WTC11 (cell line): ENCODE measurements at regions not wholly inside any gene's neighbourhood (a gene's known extent, or its start where the extent isn't known, plus 50 kb on each side); places are given as distances from the start of the nearest gene placed in this dataset.
A peak's percentile ranks its signal among the peaks of the same experiment; 100 is the strongest.

ENCODE experiments used
- ATAC-seq: fragments of 200-7000 bp; cut with Tn5 transposase; 2 replicates; pipeline ENCODE4 v1.10.0; 2021; ENCODE audit warnings: mild to moderate bottlenecking, moderate library complexity
- CTCF ChIA-PET: fragments of 300-600 bp; sonication (Branson Sonifier 250); formaldehyde crosslinking; loops from one replicate; lab custom pipeline; 2021; ENCODE audit warnings: antibody characterized with exemption; lab: Charles Lee
- POLR2A ChIA-PET: fragments of 350-600 bp; sonication (Branson Sonifier 250); formaldehyde crosslinking; loops from one replicate; lab custom pipeline; 2021; ENCODE audit warnings: antibody characterized with exemption; lab: Charles Lee
- DNase-seq: peaks from one replicate; pipeline ENCODE4 v3.0.0; 2021; ENCODE audit warnings: low spot score
- H3K27ac Mint-ChIP-seq: 2 replicates; pipeline ENCODE4 v1.8.0; 2021; ENCODE audit warnings: mixed read lengths
- H3K27me3 Mint-ChIP-seq: 2 replicates; pipeline ENCODE4 v1.8.0; 2021; ENCODE audit warnings: low read depth, mild to moderate bottlenecking, moderate library complexity, mixed read lengths
- H3K36me3 Mint-ChIP-seq: 2 replicates; pipeline ENCODE4 v1.8.0; 2021; ENCODE audit warnings: mixed read lengths
- H3K4me1 Mint-ChIP-seq: 2 replicates; pipeline ENCODE4 v1.8.0; 2022; ENCODE audit warnings: mixed read lengths
- H3K4me3 Mint-ChIP-seq: 2 replicates; pipeline ENCODE4 v1.8.0; 2021; ENCODE audit warnings: mild to moderate bottlenecking, moderate library complexity, mixed read lengths
- H3K9me3 Mint-ChIP-seq: 2 replicates; pipeline ENCODE4 v1.8.0; 2021; ENCODE audit warnings: mixed read lengths
- ATF1 ChIP-seq: sonication (generic); formaldehyde crosslinking; IDR thresholded peaks from 2 replicates; pipeline ENCODE4 v1.8.1; 2023; ENCODE audit warnings: mild to moderate bottlenecking, moderate library complexity, missing genetic modification reagents
- FOXP1 ChIP-seq: sonication (generic); formaldehyde crosslinking; IDR thresholded peaks from 2 replicates; pipeline ENCODE4 v1.8.0; 2022; ENCODE audit warnings: missing genetic modification reagents, mild to moderate bottlenecking, moderate library complexity, borderline replicate concordance
- GTF2I ChIP-seq: fragments of 250-450 bp; sonication (Bioruptor Pico); conservative IDR thresholded peaks from 2 replicates; pipeline ENCODE4 v1.4.0; 2021; ENCODE audit warnings: mild to moderate bottlenecking
- HMGXB4 ChIP-seq: sonication (generic); formaldehyde crosslinking; IDR thresholded peaks from 2 replicates; pipeline ENCODE4 v1.8.1; 2023; ENCODE audit warnings: mild to moderate bottlenecking, moderate library complexity, missing genetic modification reagents
- IRF2 ChIP-seq: sonication (generic); formaldehyde crosslinking; IDR thresholded peaks from 2 replicates; pipeline ENCODE4 v1.8.0; 2022; ENCODE audit warnings: low read depth, missing genetic modification reagents, borderline replicate concordance
- MLX ChIP-seq: sonication (generic); formaldehyde crosslinking; IDR thresholded peaks from 2 replicates; pipeline ENCODE4 v1.8.1; 2023; ENCODE audit warnings: mild to moderate bottlenecking, missing genetic modification reagents, moderate library complexity
- NR2C2 ChIP-seq: sonication (generic); formaldehyde crosslinking; IDR thresholded peaks from 2 replicates; pipeline ENCODE4 v1.8.0; 2022; ENCODE audit warnings: mild to moderate bottlenecking, missing genetic modification reagents
- RORB ChIP-seq: fragments of 250-450 bp; sonication (Bioruptor Pico); IDR thresholded peaks from 2 replicates; pipeline ENCODE4 v1.9.0; 2021; ENCODE audit warnings: mild to moderate bottlenecking
- SP1 ChIP-seq: sonication (generic); formaldehyde crosslinking; conservative IDR thresholded peaks from 2 replicates; pipeline ENCODE4 v1.8.1; 2022; ENCODE audit warnings: missing genetic modification reagents
- TEAD1 ChIP-seq: sonication (generic); formaldehyde crosslinking; IDR thresholded peaks from 2 replicates; pipeline ENCODE4 v1.8.0; 2022; ENCODE audit warnings: mild to moderate bottlenecking, missing genetic modification reagents
- TP53 ChIP-seq: sonication (generic); formaldehyde crosslinking; IDR thresholded peaks from 2 replicates; pipeline ENCODE4 v1.8.1; 2023; ENCODE audit warnings: mild to moderate bottlenecking, missing genetic modification reagents
- USF2 ChIP-seq: sonication (generic); formaldehyde crosslinking; IDR thresholded peaks from 2 replicates; pipeline ENCODE4 v1.8.1; 2023; ENCODE audit warnings: mild to moderate bottlenecking, missing genetic modification reagents, moderate library complexity
- ZNF121 ChIP-seq: sonication (generic); formaldehyde crosslinking; IDR thresholded peaks from 2 replicates; pipeline ENCODE4 v1.8.0; 2023; ENCODE audit warnings: missing genetic modification reagents
- ZNF423 ChIP-seq: fragments of 250-450 bp; sonication (Bioruptor Pico); IDR thresholded peaks from 2 replicates; pipeline ENCODE4 v2.1.2; 2022; ENCODE audit warnings: mild to moderate bottlenecking, moderate library complexity
- ZNF671 ChIP-seq: fragments of 250-450 bp; sonication (Bioruptor Pico); IDR thresholded peaks from 2 replicates; pipeline ENCODE4 v1.8.0; 2021; ENCODE audit warnings: mild to moderate bottlenecking
- TF ChIP-seq, protein P1 (sequence below): sonication (generic); formaldehyde crosslinking; conservative IDR thresholded peaks from 2 replicates; pipeline ENCODE4 v1.8.1; 2023; ENCODE audit warnings: mild to moderate bottlenecking, low read depth, missing genetic modification reagents, moderate library complexity
- TF ChIP-seq, protein P2 (sequence below): sonication (generic); formaldehyde crosslinking; IDR thresholded peaks from 2 replicates; pipeline ENCODE4 v1.8.0; 2023; ENCODE audit warnings: mild to moderate bottlenecking, missing genetic modification reagents
- TF ChIP-seq, protein P3 (sequence below): fragments of 250-450 bp; sonication (Bioruptor Pico); conservative IDR thresholded peaks from 2 replicates; pipeline ENCODE4 v1.9.0; 2021; ENCODE audit warnings: mild to moderate bottlenecking
- TF ChIP-seq, protein P4 (sequence below): sonication (generic); formaldehyde crosslinking; IDR thresholded peaks from 2 replicates; pipeline ENCODE4 v1.8.0; 2022; ENCODE audit warnings: mild to moderate bottlenecking, missing genetic modification reagents
- TF ChIP-seq, protein P5 (sequence below): fragments of 250-450 bp; sonication (Bioruptor Pico); IDR thresholded peaks from 2 replicates; pipeline ENCODE4 v1.8.0; 2021; ENCODE audit warnings: mild to moderate bottlenecking

DNA sequence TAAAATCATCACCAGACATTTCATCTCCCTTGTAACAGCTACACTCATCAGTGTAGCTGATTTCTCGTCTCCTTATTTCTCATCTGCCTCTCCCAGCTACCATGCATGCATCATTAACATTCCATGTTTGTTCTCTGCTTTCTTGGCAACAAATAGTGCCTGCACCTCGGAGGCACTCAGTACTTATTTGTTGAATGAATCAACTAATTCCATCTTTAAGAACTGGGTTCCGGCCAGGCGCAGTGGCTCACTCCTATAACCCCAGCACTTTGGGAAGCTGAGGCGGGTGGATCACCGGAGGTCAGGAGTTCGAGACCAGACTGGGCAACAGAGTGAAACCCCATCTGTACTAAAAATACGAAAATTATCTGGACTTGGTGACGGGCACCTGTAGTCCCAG is 63.9 kb upstream of the GTF3A start:
- H3K4me3 Mint-ChIP-seq = 0 out of 2 replicates have a peak overlapping the region, but pooled peaks have one; percentile 3
- ATAC-seq (no peak), DNase-seq (no peak)
- H3K27ac Mint-ChIP-seq = peak overlapping the region; percentile 2
- ChIA-PET CTCF (interaction anchor here (0.6 to 5.5 kb wide), 11 partner anchors 12 to 413 kb away, joined by 3 to 91 read pairs (median 19); partner anchors contain the start of gene RASL11A), POLR2A (interaction anchor here (0.5 kb wide), 1 partner anchor 72 kb away, joined by 3 read pairs; no protein-coding TSS in a partner anchor)
- H3K27me3 Mint-ChIP-seq = no peaks in the 10 kb centered on the region; the same call in none of the 2 replicates
- H3K9me3 Mint-ChIP-seq = no peaks in the 10 kb centered on the region
- H3K36me3 Mint-ChIP-seq = no peaks in the 10 kb centered on the region
- peaks cover 37% of the 10 kb centered on the region for H3K4me1 Mint-ChIP-seq
- TF ChIP-seq, protein P1, sequence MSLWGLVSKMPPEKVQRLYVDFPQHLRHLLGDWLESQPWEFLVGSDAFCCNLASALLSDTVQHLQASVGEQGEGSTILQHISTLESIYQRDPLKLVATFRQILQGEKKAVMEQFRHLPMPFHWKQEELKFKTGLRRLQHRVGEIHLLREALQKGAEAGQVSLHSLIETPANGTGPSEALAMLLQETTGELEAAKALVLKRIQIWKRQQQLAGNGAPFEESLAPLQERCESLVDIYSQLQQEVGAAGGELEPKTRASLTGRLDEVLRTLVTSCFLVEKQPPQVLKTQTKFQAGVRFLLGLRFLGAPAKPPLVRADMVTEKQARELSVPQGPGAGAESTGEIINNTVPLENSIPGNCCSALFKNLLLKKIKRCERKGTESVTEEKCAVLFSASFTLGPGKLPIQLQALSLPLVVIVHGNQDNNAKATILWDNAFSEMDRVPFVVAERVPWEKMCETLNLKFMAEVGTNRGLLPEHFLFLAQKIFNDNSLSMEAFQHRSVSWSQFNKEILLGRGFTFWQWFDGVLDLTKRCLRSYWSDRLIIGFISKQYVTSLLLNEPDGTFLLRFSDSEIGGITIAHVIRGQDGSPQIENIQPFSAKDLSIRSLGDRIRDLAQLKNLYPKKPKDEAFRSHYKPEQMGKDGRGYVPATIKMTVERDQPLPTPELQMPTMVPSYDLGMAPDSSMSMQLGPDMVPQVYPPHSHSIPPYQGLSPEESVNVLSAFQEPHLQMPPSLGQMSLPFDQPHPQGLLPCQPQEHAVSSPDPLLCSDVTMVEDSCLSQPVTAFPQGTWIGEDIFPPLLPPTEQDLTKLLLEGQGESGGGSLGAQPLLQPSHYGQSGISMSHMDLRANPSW (CRISPR knock-in tag) = no peak
- TF ChIP-seq, protein P2, sequence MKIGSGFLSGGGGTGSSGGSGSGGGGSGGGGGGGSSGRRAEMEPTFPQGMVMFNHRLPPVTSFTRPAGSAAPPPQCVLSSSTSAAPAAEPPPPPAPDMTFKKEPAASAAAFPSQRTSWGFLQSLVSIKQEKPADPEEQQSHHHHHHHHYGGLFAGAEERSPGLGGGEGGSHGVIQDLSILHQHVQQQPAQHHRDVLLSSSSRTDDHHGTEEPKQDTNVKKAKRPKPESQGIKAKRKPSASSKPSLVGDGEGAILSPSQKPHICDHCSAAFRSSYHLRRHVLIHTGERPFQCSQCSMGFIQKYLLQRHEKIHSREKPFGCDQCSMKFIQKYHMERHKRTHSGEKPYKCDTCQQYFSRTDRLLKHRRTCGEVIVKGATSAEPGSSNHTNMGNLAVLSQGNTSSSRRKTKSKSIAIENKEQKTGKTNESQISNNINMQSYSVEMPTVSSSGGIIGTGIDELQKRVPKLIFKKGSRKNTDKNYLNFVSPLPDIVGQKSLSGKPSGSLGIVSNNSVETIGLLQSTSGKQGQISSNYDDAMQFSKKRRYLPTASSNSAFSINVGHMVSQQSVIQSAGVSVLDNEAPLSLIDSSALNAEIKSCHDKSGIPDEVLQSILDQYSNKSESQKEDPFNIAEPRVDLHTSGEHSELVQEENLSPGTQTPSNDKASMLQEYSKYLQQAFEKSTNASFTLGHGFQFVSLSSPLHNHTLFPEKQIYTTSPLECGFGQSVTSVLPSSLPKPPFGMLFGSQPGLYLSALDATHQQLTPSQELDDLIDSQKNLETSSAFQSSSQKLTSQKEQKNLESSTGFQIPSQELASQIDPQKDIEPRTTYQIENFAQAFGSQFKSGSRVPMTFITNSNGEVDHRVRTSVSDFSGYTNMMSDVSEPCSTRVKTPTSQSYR (CRISPR knock-in tag) = no peak
- TF ChIP-seq NR2C2 (no peak), TP53 (CRISPR knock-in tag) (no peak)
- TF ChIP-seq, protein P3, sequence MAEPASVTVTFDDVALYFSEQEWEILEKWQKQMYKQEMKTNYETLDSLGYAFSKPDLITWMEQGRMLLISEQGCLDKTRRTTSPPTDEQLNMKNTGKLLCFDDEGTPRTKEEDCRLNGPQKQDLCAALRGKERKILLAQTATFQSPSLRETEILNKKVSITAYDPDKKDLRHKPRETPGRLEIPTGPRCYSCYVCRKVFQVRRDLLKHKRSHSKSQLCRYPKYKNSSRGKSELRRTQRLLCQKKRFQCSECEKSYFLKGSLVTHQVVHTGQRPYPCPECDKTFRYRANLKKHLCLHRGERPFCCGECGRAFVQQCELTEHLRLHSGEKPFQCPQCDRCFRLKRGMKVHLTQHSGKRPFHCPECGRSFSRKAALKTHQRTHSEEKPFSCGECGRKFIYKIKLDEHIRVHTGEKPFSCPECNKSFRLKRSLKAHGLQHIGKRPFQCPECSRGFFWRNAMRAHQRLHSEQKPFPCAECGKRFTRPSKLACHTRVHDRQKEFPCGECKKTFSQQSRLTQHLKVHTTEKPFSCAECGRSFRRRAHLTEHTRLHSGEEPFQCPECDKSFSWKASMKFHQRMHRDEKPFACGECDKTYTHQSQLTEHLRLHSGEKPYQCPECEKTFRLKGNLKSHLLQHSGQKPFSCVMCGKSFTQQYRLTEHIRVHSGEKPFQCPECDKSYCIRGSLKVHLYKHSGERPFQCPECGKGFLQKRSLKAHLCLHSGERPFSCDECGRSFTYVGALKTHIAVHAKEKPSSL (CRISPR knock-in tag) = no peak

DNA sequence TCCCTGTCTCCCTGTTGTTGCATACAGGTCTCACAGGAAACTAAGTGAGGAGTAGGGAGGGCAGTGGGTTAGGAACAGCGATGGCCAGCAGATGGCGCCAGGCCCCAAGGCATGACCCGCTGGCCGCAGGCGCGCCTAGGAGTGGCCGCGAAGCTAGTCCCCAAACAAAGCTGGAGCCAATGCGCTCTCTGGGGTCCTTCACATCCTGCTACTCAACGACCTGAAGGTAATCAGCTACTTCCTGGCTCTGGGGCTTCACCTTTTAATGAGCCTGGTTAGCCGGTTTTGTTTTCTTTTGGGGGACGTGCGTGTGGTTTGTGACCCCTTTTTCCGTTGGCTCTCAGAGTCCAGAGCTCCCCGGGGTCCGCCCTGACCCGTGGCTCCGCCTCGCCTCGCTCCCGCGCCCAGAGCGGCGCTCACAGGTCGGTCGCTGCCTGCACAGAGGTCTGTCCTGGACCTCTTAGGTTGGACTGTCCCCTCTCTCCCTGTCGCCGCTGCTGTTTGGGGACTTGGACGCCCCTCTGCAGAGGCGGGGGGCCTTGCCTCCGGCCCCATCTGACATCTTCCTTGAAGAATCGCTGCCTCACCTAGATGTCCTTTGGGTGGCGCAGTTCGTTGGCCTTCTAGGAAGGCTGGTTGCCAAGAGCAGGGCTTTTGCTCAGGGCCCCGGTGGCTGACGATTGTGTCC is 62.2 kb upstream of the GTF3A start:
- ChIA-PET POLR2A (interaction anchor here (0.7 to 0.9 kb wide), 2 partner anchors 11 to 384 kb away, joined by 4 to 5 read pairs; no protein-coding TSS in a partner anchor), CTCF (interaction anchor here (0.5 to 5.5 kb wide), 131 partner anchors 9 to 664 kb away, joined by 3 to 97 read pairs (median 5); partner anchors contain the start of genes GTF3A, LNX2, MTIF3 and RASL11A)
- H3K27ac Mint-ChIP-seq = no peak overlapping the region
- H3K27me3 Mint-ChIP-seq = no peaks in the 10 kb centered on the region; the same call in none of the 2 replicates
- H3K36me3 Mint-ChIP-seq = no peaks in the 10 kb centered on the region
- DNase-seq (peak; percentile 95), ATAC-seq (peak; percentile 93)
- peak overlapping the region; percentile 80 for H3K4me3 Mint-ChIP-seq
- no peaks in the 10 kb centered on the region for H3K9me3 Mint-ChIP-seq
- H3K4me1 Mint-ChIP-seq = peaks cover 25% of the 10 kb centered on the region
- TF ChIP-seq RORB (CRISPR knock-in tag) (no peak), HMGXB4 (CRISPR knock-in tag) (peak; percentile 93), TEAD1 (CRISPR knock-in tag) (0 out of 2 replicates have a peak, but pooled peaks have one; percentile 22), SP1 (CRISPR knock-in tag) (peak; percentile 55), FOXP1 (peak; percentile 44; the same call in 1 of the 2 replicates), ATF1 (CRISPR knock-in tag) (no peak), GTF2I (CRISPR knock-in tag) (no peak), ZNF121 (CRISPR knock-in tag) (no peak), ZNF423 (no peak), USF2 (CRISPR knock-in tag) (no peak), ZNF671 (CRISPR knock-in tag) (no peak), IRF2 (CRISPR knock-in tag) (no peak), MLX (no peak)
- TF ChIP-seq, protein P4, sequence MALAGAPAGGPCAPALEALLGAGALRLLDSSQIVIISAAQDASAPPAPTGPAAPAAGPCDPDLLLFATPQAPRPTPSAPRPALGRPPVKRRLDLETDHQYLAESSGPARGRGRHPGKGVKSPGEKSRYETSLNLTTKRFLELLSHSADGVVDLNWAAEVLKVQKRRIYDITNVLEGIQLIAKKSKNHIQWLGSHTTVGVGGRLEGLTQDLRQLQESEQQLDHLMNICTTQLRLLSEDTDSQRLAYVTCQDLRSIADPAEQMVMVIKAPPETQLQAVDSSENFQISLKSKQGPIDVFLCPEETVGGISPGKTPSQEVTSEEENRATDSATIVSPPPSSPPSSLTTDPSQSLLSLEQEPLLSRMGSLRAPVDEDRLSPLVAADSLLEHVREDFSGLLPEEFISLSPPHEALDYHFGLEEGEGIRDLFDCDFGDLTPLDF (CRISPR knock-in tag) = no peak
- TF ChIP-seq, protein P5, sequence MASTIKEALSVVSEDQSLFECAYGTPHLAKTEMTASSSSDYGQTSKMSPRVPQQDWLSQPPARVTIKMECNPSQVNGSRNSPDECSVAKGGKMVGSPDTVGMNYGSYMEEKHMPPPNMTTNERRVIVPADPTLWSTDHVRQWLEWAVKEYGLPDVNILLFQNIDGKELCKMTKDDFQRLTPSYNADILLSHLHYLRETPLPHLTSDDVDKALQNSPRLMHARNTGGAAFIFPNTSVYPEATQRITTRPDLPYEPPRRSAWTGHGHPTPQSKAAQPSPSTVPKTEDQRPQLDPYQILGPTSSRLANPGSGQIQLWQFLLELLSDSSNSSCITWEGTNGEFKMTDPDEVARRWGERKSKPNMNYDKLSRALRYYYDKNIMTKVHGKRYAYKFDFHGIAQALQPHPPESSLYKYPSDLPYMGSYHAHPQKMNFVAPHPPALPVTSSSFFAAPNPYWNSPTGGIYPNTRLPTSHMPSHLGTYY (CRISPR knock-in tag) = no peak
